Esophagus squamous epithelium (tissue), 5 donors: ENCODE measurements at regions not wholly inside any gene's neighbourhood (a gene's known extent, or its start where the extent isn't known, plus 50 kb on each side); places are given as distances from the start of the nearest gene placed in this dataset.

Source experiments
- DNase-seq: peaks from one replicate; lab custom pipeline; 2025; lab: John Stamatoyannopoulos, UW
- H3K27ac ChIP-seq, 4 donors: fragments of 200-600 bp; sonication (generic); one replicate each; pipeline ENCODE4 v1.5.1; 2016 to 2019; ENCODE audit warnings: mild to moderate bottlenecking in 1 of 4
- H3K27me3 ChIP-seq, 4 donors: fragments of 200-600 bp; sonication (generic); 1 replicate in 3 of 4; 2 replicates in 1 of 4; pipeline versions ENCODE4 v1.5.1 to v1.6.0; 2017 to 2021; ENCODE audit warnings: antibody characterized with exemption in 1 of 4
- H3K36me3 ChIP-seq, 3 donors: fragments of 200-600 bp; sonication (generic); one replicate each; pipeline ENCODE4 v1.5.1; 2016 to 2019
- H3K4me1 ChIP-seq, 3 donors: fragments of 200-600 bp; sonication (generic); one replicate each; pipeline ENCODE4 v1.5.1; 2017 to 2019
- H3K4me3 ChIP-seq, 4 donors: fragments of 200-600 bp; sonication (generic); 1 replicate in 3 of 4; 2 replicates in 1 of 4; pipeline ENCODE4 v1.5.1; 2016 to 2019; ENCODE audit warnings: mild to moderate bottlenecking in 2 of 4, moderate library complexity in 1 of 4
- H3K9me3 ChIP-seq, 3 donors: fragments of 200-600 bp; sonication (generic); one replicate each; pipeline ENCODE4 v1.5.1; 2016 to 2019
- POLR2A ChIP-seq, 4 donors: fragments of 450-650 bp; IDR thresholded peaks; one replicate each; pipeline ENCODE4 v1.6.1; 2017; ENCODE audit warnings: antibody characterized with exemption in 4 of 4, mild to moderate bottlenecking in 4 of 4, moderate library complexity in 3 of 4
- WGBS, 2 donors: methylation state at CpG; one replicate each; pipeline ENCODE4 v1.1.5; 2018; 5-methylcytosine and 5-hydroxymethylcytosine counted together
- intact Hi-C: fragments of 100-400 bp; cut with DNase I; formaldehyde crosslinking; loops from one replicate; pipeline ENCODE4 v1.15.0; 2022
- TF ChIP-seq, protein P1 (sequence below), 6 experiments: fragments of 450-650 bp in 4 of 6; fragments of 200-600 bp in 2 of 6; sonication (generic) in 2 of 6; IDR thresholded peaks; one replicate each; pipeline ENCODE4 v1.5.1; 2016 to 2019; ENCODE audit warnings: antibody characterized with exemption in 6 of 6, mild to moderate bottlenecking in 4 of 6, moderate library complexity in 4 of 6
- donor health status: DM: yes; HTN: yes; CAD: no.

DNA sequence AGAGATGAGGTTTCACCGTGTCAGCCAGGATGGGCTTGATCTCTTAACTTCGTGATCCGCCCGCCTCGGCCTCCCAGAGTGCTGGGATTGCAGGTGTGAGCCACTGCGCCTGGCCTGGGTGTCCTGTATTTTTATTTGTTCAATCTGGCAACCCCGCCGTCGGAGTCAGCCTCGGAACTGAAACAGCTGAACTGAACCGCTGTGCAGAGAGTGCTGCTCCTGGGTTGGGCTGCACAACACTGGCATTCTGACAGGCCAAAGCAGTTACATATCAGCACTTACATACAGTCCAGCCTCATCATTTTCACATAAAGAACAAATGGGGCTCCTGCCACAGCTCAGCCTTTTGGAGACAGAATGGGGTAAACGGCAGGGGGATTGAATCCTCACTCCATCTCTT lies 185.6 kb downstream of the C9orf50 start:
- Histone ChIP-seq H3K9me3 (no peaks in the 10 kb centered on the region), H3K27ac (no peak overlapping the region), H3K27me3 (peaks cover 0 to 29% (median 0%) of the 10 kb centered on the region in 4 donors), H3K36me3 (no peaks in the 10 kb centered on the region), H3K4me1 (peaks cover 12 to 36% (median 20%) of the 10 kb centered on the region in 3 donors), H3K4me3 (no peak overlapping the region)
- no peak for DNase-seq
- TF ChIP-seq POLR2A (IDR thresholded peaks at IDR 0.05): no peak
- TF ChIP-seq, protein P1, sequence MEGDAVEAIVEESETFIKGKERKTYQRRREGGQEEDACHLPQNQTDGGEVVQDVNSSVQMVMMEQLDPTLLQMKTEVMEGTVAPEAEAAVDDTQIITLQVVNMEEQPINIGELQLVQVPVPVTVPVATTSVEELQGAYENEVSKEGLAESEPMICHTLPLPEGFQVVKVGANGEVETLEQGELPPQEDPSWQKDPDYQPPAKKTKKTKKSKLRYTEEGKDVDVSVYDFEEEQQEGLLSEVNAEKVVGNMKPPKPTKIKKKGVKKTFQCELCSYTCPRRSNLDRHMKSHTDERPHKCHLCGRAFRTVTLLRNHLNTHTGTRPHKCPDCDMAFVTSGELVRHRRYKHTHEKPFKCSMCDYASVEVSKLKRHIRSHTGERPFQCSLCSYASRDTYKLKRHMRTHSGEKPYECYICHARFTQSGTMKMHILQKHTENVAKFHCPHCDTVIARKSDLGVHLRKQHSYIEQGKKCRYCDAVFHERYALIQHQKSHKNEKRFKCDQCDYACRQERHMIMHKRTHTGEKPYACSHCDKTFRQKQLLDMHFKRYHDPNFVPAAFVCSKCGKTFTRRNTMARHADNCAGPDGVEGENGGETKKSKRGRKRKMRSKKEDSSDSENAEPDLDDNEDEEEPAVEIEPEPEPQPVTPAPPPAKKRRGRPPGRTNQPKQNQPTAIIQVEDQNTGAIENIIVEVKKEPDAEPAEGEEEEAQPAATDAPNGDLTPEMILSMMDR (IDR thresholded peaks at IDR 0.05): no peak
- WGBS, 2 donors: 73 to 74% methylated on average over 10 to 11 of the region's 12 CpGs
- intact Hi-C loops: no loop called here

DNA sequence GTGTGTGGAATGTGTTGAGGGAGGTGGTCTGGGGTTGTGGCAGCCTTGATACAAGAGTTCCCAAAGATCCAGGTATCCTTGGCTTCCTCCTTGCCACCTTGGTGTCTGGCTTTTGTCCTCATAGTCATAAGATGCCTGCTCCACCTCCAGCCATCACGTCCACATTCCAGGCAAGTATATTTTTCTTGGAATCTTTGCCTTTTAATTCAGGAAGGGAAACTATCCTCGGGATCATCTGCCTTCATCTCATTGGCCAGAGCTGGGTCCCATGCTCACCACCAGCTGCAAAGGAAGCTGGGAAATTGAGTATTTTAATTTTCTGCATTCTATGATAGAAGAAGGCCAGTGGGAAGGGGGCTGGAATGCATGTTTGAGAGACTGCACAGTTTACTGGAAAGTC lies 186.7 kb downstream of the C9orf50 start:
- Histone ChIP-seq H3K9me3 (no peaks in the 10 kb centered on the region), H3K4me3 (no peak overlapping the region), H3K27ac (no peak overlapping the region), H3K36me3 (no peaks in the 10 kb centered on the region), H3K27me3 (peaks cover 0 to 29% (median 0%) of the 10 kb centered on the region in 4 donors), H3K4me1 (peaks cover 12 to 36% (median 20%) of the 10 kb centered on the region in 3 donors)
- TF ChIP-seq, protein P1 (IDR thresholded peaks at IDR 0.05): no peak
- no peak for TF ChIP-seq POLR2A (IDR thresholded peaks at IDR 0.05)
- intact Hi-C loops: no loop called here
- WGBS, 2 donors: 39 to 59% methylated on average over 2 of the region's 2 CpGs
- no peak for DNase-seq

DNA sequence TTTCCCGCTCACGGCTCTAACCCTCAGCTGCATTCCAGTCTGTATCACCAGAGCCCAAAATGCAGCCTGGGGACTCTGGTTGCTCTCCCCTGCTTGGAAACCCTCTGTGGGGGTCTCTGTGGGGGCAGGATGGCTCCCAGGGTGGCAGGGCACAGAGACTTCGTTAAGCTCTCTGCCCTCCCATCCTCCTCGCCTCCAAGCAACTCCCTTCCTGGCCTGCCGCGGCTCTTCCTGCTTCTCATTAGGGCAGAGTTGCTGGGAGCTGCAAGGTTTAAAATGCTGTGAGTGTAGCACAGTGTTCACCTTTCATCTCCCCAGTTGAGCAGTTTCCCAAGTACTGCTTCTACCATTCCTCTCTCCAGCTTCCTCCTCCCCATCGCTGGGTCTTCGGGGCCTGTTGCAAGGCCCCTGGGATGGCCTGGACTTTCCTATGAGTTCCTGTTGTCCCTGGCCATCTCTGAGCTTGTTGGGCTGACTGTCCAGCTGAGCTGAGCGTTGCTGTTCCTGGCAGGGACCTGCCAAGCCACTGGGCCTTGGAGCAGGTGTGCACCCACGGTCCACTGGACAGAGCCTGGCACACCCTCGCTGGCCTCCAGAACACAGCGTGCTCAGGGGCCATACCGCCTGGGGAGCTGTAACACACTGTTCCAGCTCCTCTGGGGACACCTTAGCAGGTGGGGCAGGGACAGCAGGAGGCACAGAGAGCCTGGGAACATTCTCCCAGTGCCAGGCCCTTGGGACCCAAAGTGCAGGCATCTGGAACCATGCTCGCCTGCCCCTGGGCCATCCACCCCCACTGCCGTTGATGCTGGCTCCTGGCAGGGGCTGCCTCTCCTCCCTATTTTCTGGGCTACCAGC lies 188.4 kb downstream of the C9orf50 start:
- Histone ChIP-seq H3K4me1 (peaks cover 4 to 28% (median 8%) of the 10 kb centered on the region in 3 donors), H3K27ac (no peak overlapping the region), H3K36me3 (no peaks in the 10 kb centered on the region), H3K9me3 (no peaks in the 10 kb centered on the region), H3K4me3 (no peak overlapping the region), H3K27me3 (peaks cover 0 to 17% (median 0%) of the 10 kb centered on the region in 4 donors)
- 46 to 49% methylated on average over 9 to 14 of the region's 15 CpGs for WGBS, 2 donors
- DNase-seq: no peak
- intact Hi-C loops: no loop called here
- TF ChIP-seq, protein P1 (IDR thresholded peaks at IDR 0.05): no peak
- TF ChIP-seq POLR2A (IDR thresholded peaks at IDR 0.05): no peak

DNA sequence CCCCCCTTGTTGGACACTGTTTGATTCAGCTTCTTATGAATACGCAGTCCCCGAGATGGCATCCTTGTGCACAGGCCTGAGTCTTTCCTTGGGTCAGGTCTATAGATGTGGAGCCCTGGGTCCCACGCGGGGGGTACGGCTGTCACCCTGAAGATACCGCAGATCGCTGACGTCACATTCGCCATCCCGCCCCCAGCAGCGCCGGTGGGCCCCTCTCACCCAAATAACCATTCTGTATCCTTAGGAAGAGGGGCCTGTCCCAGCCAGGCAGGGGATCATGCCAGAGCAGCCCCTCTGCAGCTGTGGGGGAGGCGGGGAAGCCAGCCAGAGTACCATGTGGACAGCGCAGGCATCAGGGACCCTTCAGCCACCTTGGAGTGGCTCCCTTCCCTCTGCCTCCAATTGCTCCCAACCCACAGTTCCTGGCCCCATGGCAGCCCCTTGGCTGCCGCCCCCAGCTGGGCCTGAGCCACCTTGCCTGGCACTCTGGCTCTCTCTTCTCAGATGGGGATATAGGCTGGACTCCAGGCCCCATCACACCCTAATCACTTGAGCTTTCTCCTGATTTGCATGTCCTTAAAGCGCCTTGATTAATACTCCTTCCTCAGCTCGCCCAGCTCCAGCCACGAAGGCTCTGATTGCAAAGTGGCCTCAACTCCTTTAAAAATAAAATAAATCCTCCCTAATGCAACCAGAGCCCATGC lies 189.8 kb downstream of the C9orf50 start:
- Histone ChIP-seq H3K27ac (no peak overlapping the region), H3K4me3 (no peak overlapping the region), H3K27me3 (peaks cover 0 to 3% (median 0%) of the 10 kb centered on the region in 4 donors), H3K4me1 (peaks cover 0 to 13% (median 0%) of the 10 kb centered on the region in 3 donors), H3K9me3 (no peaks in the 10 kb centered on the region), H3K36me3 (no peaks in the 10 kb centered on the region)
- no peak for DNase-seq
- TF ChIP-seq, protein P1 (IDR thresholded peaks at IDR 0.05): no peak
- no peak for TF ChIP-seq POLR2A (IDR thresholded peaks at IDR 0.05)
- intact Hi-C loops: no loop called here
- 67 to 81% methylated on average over 8 to 18 of the region's 18 CpGs for WGBS, 2 donors
